Cardiac muscle cell (in vitro differentiated cells and primary cell): ENCODE measurements at regions not wholly inside any gene's neighbourhood (a gene's known extent, or its start where the extent isn't known, plus 50 kb on each side); places are given as distances from the start of the nearest gene placed in this dataset.

Experiments used
- DNase-seq, 2 donors: peaks; one replicate each; pipeline versions ENCODE4 v3.0.0 to v3.0.0-alpha.2; 2010 to 2017; ENCODE audit warnings: low read depth in 1 of 2, low spot score in 1 of 2
- H3K27ac ChIP-seq: fragments of 200-600 bp; sonication (generic); 2 replicates; pipeline ENCODE4 v1.5.1; 2016
- H3K27me3 ChIP-seq: fragments of 200-600 bp; sonication (generic); 2 replicates; pipeline ENCODE4 v1.6.0; 2016; ENCODE audit warnings: control low read depth
- H3K36me3 ChIP-seq: fragments of 200-600 bp; sonication (generic); 2 replicates; pipeline ENCODE4 v1.5.1; 2016; ENCODE audit warnings: control low read depth
- H3K4me1 ChIP-seq: fragments of 200-600 bp; sonication (generic); 2 replicates; pipeline ENCODE4 v1.8.1; 2017; ENCODE audit warnings: low read depth, mild to moderate bottlenecking, mixed run types
- H3K4me3 ChIP-seq: fragments of 200-600 bp; sonication (generic); 2 replicates; pipeline ENCODE4 v1.5.1; 2016; ENCODE audit warnings: mild to moderate bottlenecking
- H3K9me3 ChIP-seq: fragments of 200-600 bp; sonication (generic); 2 replicates; pipeline ENCODE4 v1.5.1; 2017; ENCODE audit warnings: low read depth, mild to moderate bottlenecking, control low read depth
- TF ChIP-seq, protein P1 (sequence below): IDR thresholded peaks from 2 replicates; pipeline ENCODE4 v1.5.1; 2012; ENCODE audit warnings: low read depth, mild to moderate bottlenecking, low read length

DNA sequence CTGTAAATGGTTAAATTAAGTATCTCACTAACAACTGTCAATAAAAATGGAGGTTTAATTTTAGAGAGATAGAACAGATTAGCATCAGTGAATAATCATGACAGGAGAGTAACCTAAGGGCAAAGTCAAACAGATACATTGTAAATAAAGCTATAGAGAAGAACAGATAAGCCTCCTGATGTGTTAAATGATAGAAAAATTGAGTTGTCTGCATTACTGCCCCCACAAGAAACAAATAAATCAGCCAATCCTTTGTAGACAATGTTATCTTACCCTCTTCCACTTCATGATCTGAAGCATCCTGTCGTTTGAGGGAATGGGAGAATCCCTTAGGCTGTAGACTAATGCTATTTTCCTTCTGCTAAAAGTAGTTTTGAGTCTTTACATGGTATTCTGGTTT, 147.8 kb downstream of the PCDH18 start:
- H3K4me3 ChIP-seq, result no peak overlapping the region
- no peaks in the 10 kb centered on the region for H3K9me3 ChIP-seq
- no peaks in the 10 kb centered on the region for H3K27me3 ChIP-seq
- no peak for DNase-seq
- H3K4me1 ChIP-seq, result no peaks in the 10 kb centered on the region
- TF ChIP-seq, protein P1, sequence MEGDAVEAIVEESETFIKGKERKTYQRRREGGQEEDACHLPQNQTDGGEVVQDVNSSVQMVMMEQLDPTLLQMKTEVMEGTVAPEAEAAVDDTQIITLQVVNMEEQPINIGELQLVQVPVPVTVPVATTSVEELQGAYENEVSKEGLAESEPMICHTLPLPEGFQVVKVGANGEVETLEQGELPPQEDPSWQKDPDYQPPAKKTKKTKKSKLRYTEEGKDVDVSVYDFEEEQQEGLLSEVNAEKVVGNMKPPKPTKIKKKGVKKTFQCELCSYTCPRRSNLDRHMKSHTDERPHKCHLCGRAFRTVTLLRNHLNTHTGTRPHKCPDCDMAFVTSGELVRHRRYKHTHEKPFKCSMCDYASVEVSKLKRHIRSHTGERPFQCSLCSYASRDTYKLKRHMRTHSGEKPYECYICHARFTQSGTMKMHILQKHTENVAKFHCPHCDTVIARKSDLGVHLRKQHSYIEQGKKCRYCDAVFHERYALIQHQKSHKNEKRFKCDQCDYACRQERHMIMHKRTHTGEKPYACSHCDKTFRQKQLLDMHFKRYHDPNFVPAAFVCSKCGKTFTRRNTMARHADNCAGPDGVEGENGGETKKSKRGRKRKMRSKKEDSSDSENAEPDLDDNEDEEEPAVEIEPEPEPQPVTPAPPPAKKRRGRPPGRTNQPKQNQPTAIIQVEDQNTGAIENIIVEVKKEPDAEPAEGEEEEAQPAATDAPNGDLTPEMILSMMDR, result no peak
- no peaks in the 10 kb centered on the region for H3K36me3 ChIP-seq
- no peak overlapping the region for H3K27ac ChIP-seq

DNA sequence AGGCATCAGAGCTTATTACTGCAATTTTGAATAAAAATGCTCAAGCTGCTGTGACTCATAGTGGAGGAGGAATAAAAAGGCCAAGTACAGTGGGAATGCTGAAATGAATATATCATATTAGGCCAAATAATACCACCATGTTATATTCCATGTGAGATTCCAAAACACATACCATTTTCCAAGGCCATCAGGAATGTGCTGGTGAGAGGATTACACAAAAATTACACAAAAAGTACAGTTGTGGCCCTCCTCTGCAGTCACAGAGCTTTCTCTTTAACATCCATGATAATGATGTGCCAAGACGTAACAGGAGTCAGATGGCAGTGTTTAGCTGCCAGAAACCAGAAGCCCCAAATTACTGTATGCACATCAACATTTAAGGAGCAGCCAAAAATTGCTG, 153.5 kb downstream of the PCDH18 start:
- Histone ChIP-seq H3K9me3 (no peaks in the 10 kb centered on the region), H3K27me3 (no peaks in the 10 kb centered on the region), H3K36me3 (no peaks in the 10 kb centered on the region), H3K4me3 (no peak overlapping the region), H3K4me1 (peaks cover 9% of the 10 kb centered on the region), H3K27ac (no peak overlapping the region)
- peak in 1 of 2 donors; percentile 30 for DNase-seq
- TF ChIP-seq, protein P1, result no peak

DNA sequence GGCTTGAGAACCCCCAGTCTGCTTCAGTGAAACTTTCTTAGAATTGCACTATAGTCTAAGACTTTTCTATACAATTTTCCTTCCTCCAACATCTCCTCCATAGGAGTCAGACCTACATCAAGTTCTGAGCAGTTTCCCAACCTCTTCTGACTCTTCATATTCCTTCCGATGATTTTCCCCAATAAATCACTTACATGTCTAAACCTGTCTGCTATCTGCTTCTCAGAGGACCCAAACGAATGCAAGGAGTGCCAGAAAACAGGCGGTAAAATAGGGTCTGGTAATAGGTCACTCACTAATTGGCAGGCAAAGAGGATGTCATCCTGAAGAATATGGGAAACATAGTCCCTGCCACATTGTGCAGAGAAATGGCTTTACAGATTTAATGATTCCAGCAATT, 153.9 kb downstream of the PCDH18 start:
- peaks cover 9% of the 10 kb centered on the region for H3K4me1 ChIP-seq
- H3K9me3 ChIP-seq, result no peaks in the 10 kb centered on the region
- DNase-seq, result no peak
- no peaks in the 10 kb centered on the region for H3K27me3 ChIP-seq
- H3K36me3 ChIP-seq, result no peaks in the 10 kb centered on the region
- H3K4me3 ChIP-seq, result no peak overlapping the region
- H3K27ac ChIP-seq, result no peak overlapping the region
- TF ChIP-seq, protein P1, result no peak

DNA sequence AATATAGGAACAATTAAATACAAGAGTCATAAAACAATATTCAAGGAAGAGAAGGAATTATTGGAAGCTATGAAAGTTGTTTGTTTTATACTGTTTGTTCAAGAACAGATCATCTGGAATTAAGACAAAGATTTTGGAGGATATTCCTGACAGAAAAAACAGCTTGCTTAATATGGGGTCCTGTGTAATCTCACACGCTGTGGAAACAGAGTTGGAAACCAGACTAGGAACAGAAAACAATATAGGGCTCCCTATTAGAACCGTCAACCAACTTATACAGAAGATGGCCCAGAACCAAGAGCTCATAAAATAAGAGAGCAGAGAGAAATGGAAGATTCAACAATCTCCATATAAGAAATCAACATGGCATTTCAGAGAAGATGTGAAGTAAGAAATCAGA, 156.0 kb downstream of the PCDH18 start:
- H3K27ac ChIP-seq, result no peak overlapping the region
- no peak for DNase-seq
- peaks cover 9% of the 10 kb centered on the region for H3K4me1 ChIP-seq
- no peaks in the 10 kb centered on the region for H3K27me3 ChIP-seq
- H3K4me3 ChIP-seq, result no peak overlapping the region
- H3K36me3 ChIP-seq, result no peaks in the 10 kb centered on the region
- H3K9me3 ChIP-seq, result no peaks in the 10 kb centered on the region
- TF ChIP-seq, protein P1, result no peak

DNA sequence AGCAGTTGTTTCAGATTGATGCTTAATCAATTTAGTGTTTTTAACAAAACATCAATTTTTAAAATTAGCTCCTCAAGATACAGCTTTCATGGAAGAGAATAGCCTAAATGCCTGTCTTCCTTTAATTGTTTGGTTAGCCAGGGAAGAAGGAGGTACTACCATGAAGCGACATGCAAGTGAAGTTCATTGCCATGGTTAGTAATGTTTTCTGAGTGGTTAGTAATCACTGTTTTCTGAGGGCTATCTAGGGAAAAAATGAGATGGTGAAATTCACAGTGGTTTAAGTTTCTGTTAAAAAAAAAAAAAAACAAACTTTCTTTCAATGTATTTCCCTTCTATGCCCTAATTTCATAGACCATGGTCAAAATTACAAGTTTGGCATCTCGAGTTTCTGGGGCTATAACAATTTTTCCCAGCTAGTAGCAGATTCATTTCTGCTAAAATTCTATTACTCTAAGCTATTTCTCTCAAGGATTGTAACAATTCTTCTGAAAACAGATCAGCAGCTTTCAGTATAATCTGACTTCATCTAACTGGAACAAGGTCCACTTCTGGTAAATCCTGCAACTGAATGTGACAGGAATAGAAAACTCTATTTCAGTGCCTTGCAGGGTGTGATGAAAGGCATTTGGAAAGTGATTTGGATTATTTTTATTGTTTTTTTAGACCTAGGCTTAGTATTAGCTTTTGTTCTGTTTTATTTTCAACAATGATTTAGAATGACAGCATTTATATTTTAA, 157.0 kb downstream of the PCDH18 start:
- TF ChIP-seq, protein P1, result no peak
- DNase-seq, result peak in 1 of 2 donors; percentile 54
- no peaks in the 10 kb centered on the region for H3K9me3 ChIP-seq

More for the DNA sequence above, 157.0 kb downstream of the PCDH18 start:
- peaks cover 9% of the 10 kb centered on the region for H3K4me1 ChIP-seq
- no peaks in the 10 kb centered on the region for H3K36me3 ChIP-seq
- no peaks in the 10 kb centered on the region for H3K27me3 ChIP-seq
- H3K27ac ChIP-seq, result no peak overlapping the region
- no peak overlapping the region for H3K4me3 ChIP-seq
